Stimulated activated CD4-positive, alpha-beta T cell treated with anti-CD3 and anti-CD28 coated beads, Interleukin-4, amount 100 ng/mL, for 4 hours (primary cell): ENCODE measurements at regions not wholly inside any gene's neighbourhood (a gene's known extent, or its start where the extent isn't known, plus 50 kb on each side); places are given as distances from the start of the nearest gene placed in this dataset.

Experiments used
- DNase-seq, 2 experiments: peaks; one replicate each; pipeline ENCODE4 v3.0.0-alpha.2; 2020

GRCh38 chr2:71804281-71804751 is 343.3 kb downstream of the CYP26B1 start:
- DNase-seq, result no peak

- no peak for DNase-seq
These were observed 344.3 kb downstream of the CYP26B1 start for GRCh38 chr2:71803398-71803797.

- no peak for DNase-seq
These were observed 345.1 kb downstream of the CYP26B1 start for GRCh38 chr2:71802556-71802955.

GRCh38 chr2:71801969-71802368 is 345.7 kb downstream of the CYP26B1 start:
- no peak for DNase-seq

GRCh38 chr2:71801556-71801955 is 346.1 kb downstream of the CYP26B1 start:
- DNase-seq, result no peak

- no peak for DNase-seq
These were observed 346.8 kb downstream of the CYP26B1 start for GRCh38 chr2:71800851-71801250.

GRCh38 chr2:71800106-71800809 is 346.9 kb downstream of the DYSF start:
- no peak for DNase-seq

GRCh38 chr2:71799013-71799575 is 345.7 kb downstream of the DYSF start:
- DNase-seq, result no peak

GRCh38 chr2:71798266-71799012 is 345.1 kb downstream of the DYSF start:
- DNase-seq, result no peak

- no peak for DNase-seq
These were observed 343.9 kb downstream of the DYSF start for GRCh38 chr2:71797035-71797810.

GRCh38 chr2:71796174-71796593 is 342.8 kb downstream of the DYSF start:
- no peak for DNase-seq

- DNase-seq, result no peak
These were observed 342.1 kb downstream of the DYSF start for GRCh38 chr2:71795486-71795885.

- no peak for DNase-seq
These were observed 341.2 kb downstream of the DYSF start for GRCh38 chr2:71794611-71795010.

GRCh38 chr2:71793926-71794325 is 340.6 kb downstream of the DYSF start:
- no peak for DNase-seq

- DNase-seq, result no peak
These were observed 339.8 kb downstream of the DYSF start for GRCh38 chr2:71792926-71793761.

GRCh38 chr2:71791501-71792135 is 338.3 kb downstream of the DYSF start:
- DNase-seq, result no peak

- no peak for DNase-seq
These were observed 337.7 kb downstream of the DYSF start for GRCh38 chr2:71791061-71791450.

- DNase-seq, result no peak
These were observed 337.1 kb downstream of the DYSF start for GRCh38 chr2:71790226-71791060.

GRCh38 chr2:71789556-71790204 is 336.3 kb downstream of the DYSF start:
- DNase-seq, result no peak

GRCh38 chr2:71788601-71789240 is 335.4 kb downstream of the DYSF start:
- DNase-seq, result no peak
